HK-2 (cell line): ENCODE measurements at regions not wholly inside any gene's neighbourhood (a gene's known extent, or its start where the extent isn't known, plus 50 kb on each side); places are given as distances from the start of the nearest gene placed in this dataset.
"Not testable (repeated sequence)": the region's sequence is repeated elsewhere in the genome, so short reads cannot be mapped to it uniquely, and the experiment has no call there.

Experiments
- DNase-seq: peaks from one replicate; pipeline ENCODE4 v3.0.0-alpha.2; 2018; ENCODE audit not compliant: unreplicated experiment

- no peak for DNase-seq
These were observed 123.9 kb upstream of the SLC13A1 start for GRCh38 chr7:123323689-123324088.

GRCh38 chr7:123321578-123321977, 121.8 kb upstream of the SLC13A1 start:
- DNase-seq: not testable (repeated sequence)

- no peak for DNase-seq
These were observed 120.1 kb upstream of the SLC13A1 start for GRCh38 chr7:123319911-123320310.

GRCh38 chr7:123314886-123315285, 115.1 kb upstream of the SLC13A1 start:
- DNase-seq: no peak

- no peak for DNase-seq
These were observed 108.6 kb upstream of the SLC13A1 start for GRCh38 chr7:123308254-123308951.

- DNase-seq: no peak
These were observed 106.1 kb upstream of the SLC13A1 start for GRCh38 chr7:123305840-123306375.

GRCh38 chr7:123303926-123304325, 104.2 kb upstream of the SLC13A1 start:
- no peak for DNase-seq

- DNase-seq: no peak
These were observed 97.2 kb upstream of the SLC13A1 start for GRCh38 chr7:123296965-123297364.

- DNase-seq: no peak
These were observed 93.9 kb upstream of the SLC13A1 start for GRCh38 chr7:123293710-123294109.

GRCh38 chr7:123292227-123292626, 92.5 kb upstream of the SLC13A1 start:
- DNase-seq: no peak

- no peak for DNase-seq
These were observed 89.4 kb upstream of the SLC13A1 start for GRCh38 chr7:123289200-123289599.

GRCh38 chr7:123285076-123285700, 85.4 kb upstream of the SLC13A1 start:
- no peak for DNase-seq

- DNase-seq: no peak
These were observed 83.6 kb upstream of the SLC13A1 start for GRCh38 chr7:123283373-123283772.

GRCh38 chr7:123282181-123282580, 82.4 kb upstream of the SLC13A1 start:
- DNase-seq: no peak

- no peak for DNase-seq
These were observed 80.2 kb upstream of the SLC13A1 start for GRCh38 chr7:123279949-123280348.

- no peak for DNase-seq
These were observed 75.4 kb upstream of the SLC13A1 start for GRCh38 chr7:123275036-123275753.

GRCh38 chr7:123273185-123273584, 73.4 kb upstream of the SLC13A1 start:
- no peak for DNase-seq

GRCh38 chr7:123271856-123272255, 72.1 kb upstream of the SLC13A1 start:
- no peak for DNase-seq

GRCh38 chr7:123271231-123271630, 71.5 kb upstream of the SLC13A1 start:
- no peak for DNase-seq

GRCh38 chr7:123270570-123270969, 70.8 kb upstream of the SLC13A1 start:
- DNase-seq: no peak

GRCh38 chr7:123265853-123266252, 66.1 kb upstream of the SLC13A1 start:
- no peak for DNase-seq

GRCh38 chr7:123264820-123265219, 65.1 kb upstream of the SLC13A1 start:
- DNase-seq: not testable (repeated sequence)
